NCI-H1417 (cell line): ENCODE measurements at regions not wholly inside any gene's neighbourhood (a gene's known extent, or its start where the extent isn't known, plus 50 kb on each side); places are given as distances from the start of the nearest gene placed in this dataset.
A peak's percentile ranks its signal among the peaks of the same experiment; 100 is the strongest.

Experiments
- DNase-seq, 3 experiments: peaks; one replicate each; lab custom pipeline; 2025; lab: John Stamatoyannopoulos, UW

GRCh38 chr2:198411936-198412335 is 607.5 kb downstream of the PLCL1 start:
- peak in 1 of 3 experiments; percentile 9 for DNase-seq

GRCh38 chr2:198408171-198408570 is 603.8 kb downstream of the PLCL1 start:
- DNase-seq = no peak

- no peak for DNase-seq
Measured at GRCh38 chr2:198405311-198405710, 600.9 kb downstream of the PLCL1 start.

- no peak for DNase-seq
Measured at GRCh38 chr2:198401644-198402043, 597.3 kb downstream of the PLCL1 start.

GRCh38 chr2:198400999-198401398 is 596.6 kb downstream of the PLCL1 start:
- no peak for DNase-seq

- no peak for DNase-seq
Measured at GRCh38 chr2:198394208-198394607, 589.8 kb downstream of the PLCL1 start.

GRCh38 chr2:198390670-198391069 is 586.3 kb downstream of the PLCL1 start:
- no peak for DNase-seq

GRCh38 chr2:198387677-198388076 is 583.3 kb downstream of the PLCL1 start:
- no peak for DNase-seq

GRCh38 chr2:198385856-198386255 is 581.5 kb downstream of the PLCL1 start:
- no peak for DNase-seq

- DNase-seq = no peak
Measured at GRCh38 chr2:198385326-198385725, 580.9 kb downstream of the PLCL1 start.

- no peak for DNase-seq
Measured at GRCh38 chr2:198383392-198383791, 579.0 kb downstream of the PLCL1 start.

GRCh38 chr2:198382811-198383210 is 578.4 kb downstream of the PLCL1 start:
- DNase-seq = no peak

- DNase-seq = no peak
Measured at GRCh38 chr2:198376677-198377076, 572.3 kb downstream of the PLCL1 start.

- peak in 2 of 3 experiments; percentile 50 to 68 for DNase-seq
Measured at GRCh38 chr2:198375083-198375410, 570.7 kb downstream of the PLCL1 start.

GRCh38 chr2:198374375-198375082 is 570.1 kb downstream of the PLCL1 start:
- DNase-seq = peak; percentile 50 to 87 (median 65)

GRCh38 chr2:198371921-198372543 is 567.6 kb downstream of the PLCL1 start:
- DNase-seq = peak in 1 of 3 experiments; percentile 15

GRCh38 chr2:198371329-198371728 is 566.9 kb downstream of the PLCL1 start:
- no peak for DNase-seq

- no peak for DNase-seq
Measured at GRCh38 chr2:198368089-198368488, 563.7 kb downstream of the PLCL1 start.

GRCh38 chr2:198362740-198363139 is 558.3 kb downstream of the PLCL1 start:
- peak in 1 of 3 experiments; percentile 27 for DNase-seq

GRCh38 chr2:198359308-198359707 is 554.9 kb downstream of the PLCL1 start:
- no peak for DNase-seq

- no peak for DNase-seq
Measured at GRCh38 chr2:198356157-198356556, 551.8 kb downstream of the PLCL1 start.

- no peak for DNase-seq
Measured at GRCh38 chr2:198351647-198352046, 547.3 kb downstream of the PLCL1 start.

GRCh38 chr2:198347946-198348345 is 543.6 kb downstream of the PLCL1 start:
- no peak for DNase-seq

- no peak for DNase-seq
Measured at GRCh38 chr2:198347349-198347748, 543.0 kb downstream of the PLCL1 start.
